Tongue (tissue), 1 donor: ENCODE measurements at regions not wholly inside any gene's neighbourhood (a gene's known extent, or its start where the extent isn't known, plus 50 kb on each side); places are given as distances from the start of the nearest gene placed in this dataset.

ENCODE experiments used
- DNase-seq: peaks from one replicate; pipeline ENCODE4 v3.0.0-alpha.2; 2015

DNA sequence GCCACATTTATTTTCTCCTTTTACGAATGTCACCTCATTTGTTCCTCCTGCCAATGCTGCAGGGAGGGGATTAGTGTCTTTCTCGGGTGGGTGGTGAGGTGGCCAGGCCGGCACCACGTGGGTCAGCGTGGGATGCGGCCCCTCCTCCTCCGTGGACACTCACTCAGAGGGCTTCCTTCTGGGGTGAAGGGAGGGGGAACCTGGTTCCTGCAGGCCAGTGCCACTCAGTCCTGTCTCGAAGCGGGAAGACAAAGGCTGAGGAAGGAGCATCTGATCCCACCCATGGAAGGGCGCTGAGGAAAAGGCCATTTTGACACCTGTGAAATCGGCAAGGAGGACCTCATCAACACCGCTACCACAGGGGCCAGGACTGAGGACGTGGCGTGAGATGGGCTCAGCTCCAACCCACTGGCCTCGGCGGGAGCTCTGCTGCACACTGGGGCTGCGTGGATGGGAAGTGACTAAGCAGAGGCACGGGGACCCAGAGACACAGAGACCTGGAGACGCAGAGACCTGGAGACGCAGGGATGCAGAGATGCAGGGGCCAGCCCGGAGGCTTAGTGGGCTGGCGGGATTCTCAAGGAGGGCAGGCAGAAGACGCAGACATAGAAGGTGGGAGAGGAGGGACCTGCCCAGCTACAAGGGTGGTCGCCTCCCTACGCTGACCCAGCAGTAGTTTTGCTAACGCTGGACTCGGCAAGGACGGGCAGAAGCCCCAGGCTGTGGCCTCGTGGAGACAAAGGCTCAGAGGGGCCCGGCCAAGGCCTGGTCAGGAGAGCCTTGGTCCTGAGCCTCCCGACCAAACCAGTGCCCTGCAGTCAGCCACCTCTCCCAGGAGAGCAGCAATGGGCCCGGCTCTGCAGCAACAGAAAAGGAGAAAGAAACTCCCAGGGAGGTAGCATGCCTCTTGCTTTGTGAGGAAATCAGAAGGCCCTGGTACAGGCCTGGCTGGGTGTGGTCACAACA lies 1071.2 kb downstream of the BRD1 start:
- DNase-seq = no peak

DNA sequence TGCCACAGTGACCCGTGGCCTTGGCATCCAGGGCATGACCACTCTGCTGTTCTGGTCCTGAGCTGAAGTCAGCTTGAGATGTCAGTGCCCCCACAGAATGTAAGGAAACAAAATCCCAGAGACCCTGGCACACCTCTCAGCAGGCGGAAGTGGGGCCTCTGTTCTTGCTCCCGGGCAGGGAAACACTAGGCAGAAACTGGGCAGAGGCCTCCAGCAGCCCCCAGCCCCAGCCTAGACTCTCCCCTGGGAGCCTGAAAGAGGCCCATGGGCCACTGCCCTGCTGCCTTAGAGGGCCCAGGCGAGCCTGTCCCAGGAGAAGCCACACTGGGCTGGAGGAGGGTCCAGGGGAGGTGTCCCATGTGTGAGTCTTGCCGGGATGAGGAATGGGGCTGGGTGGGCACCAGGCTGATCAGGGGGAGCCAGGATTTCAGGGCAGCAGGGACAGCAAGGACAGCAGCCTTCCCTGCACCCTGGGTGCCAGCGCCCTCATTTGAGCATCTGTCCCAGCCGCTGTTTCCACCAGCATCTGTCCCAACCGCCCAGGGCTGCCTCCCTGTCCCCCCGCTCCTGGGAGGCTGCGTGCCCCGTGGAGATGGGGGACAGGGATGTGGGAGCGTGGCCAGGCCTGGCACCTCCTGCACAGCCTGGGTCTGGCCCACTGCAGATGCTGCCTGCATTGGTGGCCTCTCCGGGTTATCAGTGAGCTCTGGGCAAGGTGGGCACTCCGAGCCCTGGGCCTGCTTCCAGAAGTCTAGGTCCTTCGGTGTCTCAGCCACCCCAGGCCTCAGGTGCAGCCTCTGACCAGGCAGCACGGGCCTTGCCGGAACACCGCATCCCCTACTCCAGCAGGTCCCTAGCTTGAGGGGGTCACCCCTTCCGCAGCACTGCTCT lies 1072.4 kb downstream of the BRD1 start:
- DNase-seq = no peak

DNA sequence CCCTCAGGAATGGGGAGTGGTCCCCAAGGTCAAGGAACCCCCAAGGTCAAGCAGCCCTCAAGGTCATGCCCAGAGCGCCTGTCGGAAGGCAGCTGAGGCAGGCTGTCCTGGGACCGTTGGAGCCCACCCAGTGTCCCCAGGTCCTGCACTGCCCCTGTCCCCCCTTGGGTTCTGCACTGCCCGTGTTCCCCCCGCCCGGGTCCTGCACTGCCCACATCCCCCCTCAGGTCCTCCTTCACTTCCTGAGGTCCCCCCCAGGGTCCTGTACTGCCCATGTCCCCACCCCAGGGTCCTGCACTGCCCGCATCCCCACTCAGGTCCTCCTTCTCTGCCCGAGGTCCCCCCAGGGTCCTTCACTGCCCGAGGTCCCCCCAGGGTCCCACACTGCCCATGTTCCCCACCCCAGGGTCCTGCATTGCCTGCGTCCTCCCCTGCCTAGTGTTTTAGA lies 1073.0 kb downstream of the BRD1 start:
- DNase-seq = no peak

DNA sequence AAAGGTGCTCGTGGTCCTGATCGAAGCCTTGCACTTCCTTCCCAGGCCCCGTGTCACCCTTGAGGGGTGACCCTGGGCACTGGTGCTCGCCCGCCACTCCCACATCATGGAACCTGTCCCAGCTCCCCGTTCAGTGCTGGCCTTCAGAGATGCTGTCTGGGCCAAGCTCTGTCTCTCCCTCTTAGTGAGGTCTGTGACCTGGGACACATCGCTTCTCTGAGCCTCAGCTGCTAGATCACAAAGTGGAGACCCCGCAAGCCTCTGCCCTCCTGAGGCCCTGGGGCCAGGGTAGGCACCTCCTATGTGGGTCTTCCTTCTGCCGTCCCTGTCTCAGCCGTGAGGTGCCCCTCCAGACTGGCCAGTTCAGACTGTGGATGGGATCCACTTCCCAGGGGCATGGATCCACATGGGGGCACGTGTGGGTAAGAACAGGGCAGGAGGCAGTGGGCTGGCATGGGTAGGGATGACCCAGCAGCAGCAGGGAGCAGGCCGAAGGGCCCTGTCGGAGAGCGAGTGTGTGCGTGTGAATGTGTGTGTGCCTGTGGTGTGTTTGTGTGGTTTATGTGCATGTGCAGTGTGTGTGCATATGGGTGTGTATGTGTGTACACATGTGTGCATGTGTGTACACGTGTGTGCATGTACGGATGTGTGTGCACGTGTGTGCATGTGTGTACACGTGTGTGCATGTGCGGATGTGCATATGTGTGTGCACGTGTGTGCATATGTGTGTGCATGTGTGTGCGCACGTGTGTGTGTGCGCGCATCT lies 1073.7 kb downstream of the BRD1 start:
- no peak for DNase-seq

DNA sequence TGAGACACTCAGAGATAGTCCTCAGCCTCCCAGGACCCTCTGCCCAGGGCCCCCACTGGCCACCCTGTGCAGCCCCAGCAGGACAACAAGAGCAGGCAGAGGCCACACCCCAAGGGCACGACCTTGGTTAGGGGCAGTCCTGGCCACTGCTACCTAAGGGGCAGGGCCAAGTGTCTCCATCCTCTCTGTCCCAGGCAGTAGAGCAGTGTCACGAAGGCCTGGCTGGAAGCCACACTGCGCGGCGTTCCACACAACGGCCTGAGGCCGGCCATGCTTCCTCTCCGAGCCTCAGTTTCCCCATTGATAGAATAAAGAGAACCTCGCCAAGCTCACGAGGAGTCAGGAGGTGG lies 1074.3 kb downstream of the BRD1 start:
- no peak for DNase-seq

DNA sequence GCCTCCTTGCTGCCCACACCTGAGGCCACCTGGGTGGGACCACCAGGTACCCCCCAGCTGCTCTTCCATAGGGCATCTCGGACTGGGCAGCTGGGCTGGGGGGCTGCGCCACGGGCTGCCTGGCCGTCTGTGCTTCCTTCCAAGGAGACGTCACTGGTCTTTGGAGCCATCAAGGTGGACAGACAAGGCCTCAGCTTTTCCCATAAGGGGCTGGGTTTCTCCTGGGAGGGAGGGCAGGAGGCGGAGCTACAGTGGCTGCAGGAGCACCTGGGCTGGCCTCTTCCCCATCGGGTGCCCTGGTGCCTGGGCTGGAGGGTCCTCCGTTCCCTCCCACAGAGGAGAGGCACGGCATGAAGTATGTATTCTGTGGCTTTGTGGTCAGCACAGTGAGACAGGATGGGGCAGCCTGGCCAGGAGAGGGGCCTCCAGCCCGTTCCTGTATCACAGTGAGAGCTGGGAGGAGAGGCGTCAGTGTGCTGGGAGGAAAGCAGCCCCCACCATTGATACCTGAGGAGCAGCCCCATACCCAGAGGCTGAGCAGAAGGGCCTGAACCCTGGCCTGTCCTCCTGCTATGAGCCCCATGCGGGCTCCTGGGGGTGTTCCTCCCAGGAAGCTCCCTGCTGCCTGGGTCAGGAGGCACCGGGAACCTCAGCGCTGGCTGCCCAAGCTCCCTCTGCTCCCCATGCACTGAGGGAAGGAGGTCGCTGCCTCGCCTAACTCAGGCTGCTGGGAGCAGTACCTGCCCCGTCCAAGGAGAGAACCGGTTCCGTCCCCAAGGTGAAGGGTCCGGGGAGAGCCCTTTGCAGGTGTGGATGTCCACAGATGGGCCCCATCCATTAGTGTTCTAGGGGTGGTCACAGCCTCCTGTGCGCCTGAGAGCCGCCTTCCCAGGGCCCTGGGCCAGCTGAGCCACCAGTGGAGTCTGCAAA lies 1075.0 kb downstream of the BRD1 start:
- no peak for DNase-seq

DNA sequence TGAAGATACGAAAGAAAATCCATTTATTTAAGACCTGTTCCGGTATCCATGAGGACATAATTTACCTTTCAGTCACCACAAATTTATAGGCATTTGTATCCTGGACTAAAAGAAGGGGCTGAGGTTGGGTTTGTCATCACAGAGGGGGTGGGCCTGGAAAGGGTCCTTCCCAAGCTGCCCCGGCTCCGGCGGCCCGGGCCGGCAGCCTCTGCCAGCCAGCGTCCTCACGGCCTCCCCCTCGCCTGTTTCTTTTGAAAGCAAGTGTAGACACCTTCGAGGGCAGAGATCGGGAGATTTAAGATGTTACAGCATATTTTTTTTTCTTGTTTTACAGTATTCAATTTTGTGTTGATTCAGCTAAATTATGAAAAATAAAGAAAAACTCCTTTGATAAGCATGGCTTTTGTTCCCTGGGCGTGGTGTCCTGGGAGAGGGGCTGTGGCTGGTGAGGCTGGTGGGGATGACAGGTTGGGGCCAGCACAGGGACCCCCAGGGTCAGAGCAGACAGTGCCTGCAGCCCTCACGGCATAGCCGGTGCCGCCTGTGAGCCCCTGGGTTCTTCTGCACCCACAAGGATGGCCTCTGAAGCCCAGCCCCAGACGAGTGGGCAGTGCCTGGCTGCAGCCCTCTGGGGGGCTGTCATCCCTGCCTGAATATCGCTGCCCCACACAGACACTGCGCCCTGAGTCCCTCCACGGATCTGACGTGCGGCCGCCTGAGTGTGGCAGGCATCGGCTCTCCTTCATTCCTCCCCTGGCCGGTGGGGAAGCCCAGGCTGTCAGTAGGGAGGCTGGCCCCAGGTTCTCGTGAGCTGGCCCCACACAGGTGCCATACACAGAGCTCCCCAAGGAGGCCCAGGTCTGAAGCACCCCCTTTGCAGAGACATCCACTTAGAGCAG lies 1075.9 kb downstream of the BRD1 start:
- no peak for DNase-seq

DNA sequence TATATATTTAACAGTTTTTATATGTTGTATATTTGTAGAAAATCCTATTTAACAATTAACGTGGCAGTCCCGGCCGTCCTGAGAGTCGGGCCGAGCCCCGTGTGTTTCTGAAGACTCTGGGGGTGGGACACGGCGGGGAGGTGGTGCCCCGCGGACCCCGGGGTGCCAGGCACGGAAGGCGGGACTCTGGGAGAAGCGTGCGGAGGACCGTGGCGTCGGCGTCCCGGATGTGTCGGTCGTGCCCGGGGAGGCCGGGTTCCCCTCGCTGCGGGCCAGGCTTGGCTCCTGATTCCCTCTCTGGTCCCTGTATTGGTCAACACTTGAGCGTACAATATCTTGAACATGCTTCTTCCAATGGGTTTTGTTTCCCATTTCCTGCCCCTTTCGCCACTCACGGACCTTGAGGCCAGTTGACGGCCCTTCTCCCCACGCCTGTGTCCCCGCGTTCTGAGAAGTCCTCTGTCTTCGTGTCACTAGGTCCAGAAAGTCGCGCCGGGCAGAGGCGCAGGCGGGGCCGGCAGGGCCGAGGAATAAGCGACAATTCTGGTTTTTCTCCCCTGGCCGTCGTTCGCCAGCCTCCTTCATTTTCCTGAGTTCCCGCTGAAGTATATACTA lies 1076.7 kb downstream of the BRD1 start:
- DNase-seq = no peak

DNA sequence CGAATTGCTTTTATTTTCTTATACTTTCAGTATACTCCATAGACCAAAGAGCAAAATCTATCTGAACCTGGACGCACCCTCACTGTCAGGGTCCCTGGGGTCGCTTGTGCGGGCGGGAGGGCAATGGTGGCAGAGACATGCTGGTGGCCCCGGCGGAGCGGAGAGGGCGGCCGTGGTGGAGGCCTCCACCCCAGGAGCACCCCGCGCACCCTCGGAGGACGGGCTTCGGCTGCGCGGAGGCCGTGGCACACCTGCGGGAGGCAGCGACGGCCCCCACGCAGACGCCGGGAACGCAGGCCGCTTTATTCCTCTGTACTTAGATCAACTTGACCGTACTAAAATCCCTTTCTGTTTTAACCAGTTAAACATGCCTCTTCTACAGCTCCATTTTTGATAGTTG lies 1077.4 kb downstream of the BRD1 start:
- no peak for DNase-seq

DNA sequence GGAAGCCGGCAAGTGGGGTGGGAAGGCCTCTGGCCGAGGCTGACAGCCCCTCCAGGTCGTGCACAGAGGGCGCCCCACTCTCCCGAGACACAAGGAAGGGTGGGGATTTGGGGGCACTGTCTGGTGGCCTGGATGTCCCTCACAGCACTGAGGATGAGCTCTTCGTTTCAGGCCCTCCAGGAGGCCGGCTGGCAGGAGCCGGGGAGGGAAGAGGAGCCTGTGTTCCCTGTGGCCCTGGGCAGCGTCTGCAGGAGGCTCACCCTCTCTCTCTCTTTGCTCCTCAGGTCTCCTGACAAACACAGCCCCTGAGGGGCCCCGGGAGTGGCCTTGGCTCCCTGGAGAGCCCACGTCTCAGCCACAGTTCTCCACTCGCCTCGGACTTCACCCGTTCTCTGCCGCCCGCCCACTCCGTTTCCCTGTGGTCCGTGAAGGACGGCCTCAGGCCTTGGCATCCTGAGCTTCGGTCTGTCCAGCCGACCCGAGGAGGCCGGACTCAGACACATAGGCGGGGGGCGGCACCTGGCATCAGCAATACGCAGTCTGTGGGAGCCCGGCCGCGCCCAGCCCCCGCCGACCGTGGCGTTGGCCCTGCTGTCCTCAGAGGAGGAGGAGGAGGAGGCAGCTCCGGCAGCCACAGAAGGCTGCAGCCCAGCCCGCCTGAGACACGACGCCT lies 1078.0 kb downstream of the BRD1 start:
- no peak for DNase-seq

DNA sequence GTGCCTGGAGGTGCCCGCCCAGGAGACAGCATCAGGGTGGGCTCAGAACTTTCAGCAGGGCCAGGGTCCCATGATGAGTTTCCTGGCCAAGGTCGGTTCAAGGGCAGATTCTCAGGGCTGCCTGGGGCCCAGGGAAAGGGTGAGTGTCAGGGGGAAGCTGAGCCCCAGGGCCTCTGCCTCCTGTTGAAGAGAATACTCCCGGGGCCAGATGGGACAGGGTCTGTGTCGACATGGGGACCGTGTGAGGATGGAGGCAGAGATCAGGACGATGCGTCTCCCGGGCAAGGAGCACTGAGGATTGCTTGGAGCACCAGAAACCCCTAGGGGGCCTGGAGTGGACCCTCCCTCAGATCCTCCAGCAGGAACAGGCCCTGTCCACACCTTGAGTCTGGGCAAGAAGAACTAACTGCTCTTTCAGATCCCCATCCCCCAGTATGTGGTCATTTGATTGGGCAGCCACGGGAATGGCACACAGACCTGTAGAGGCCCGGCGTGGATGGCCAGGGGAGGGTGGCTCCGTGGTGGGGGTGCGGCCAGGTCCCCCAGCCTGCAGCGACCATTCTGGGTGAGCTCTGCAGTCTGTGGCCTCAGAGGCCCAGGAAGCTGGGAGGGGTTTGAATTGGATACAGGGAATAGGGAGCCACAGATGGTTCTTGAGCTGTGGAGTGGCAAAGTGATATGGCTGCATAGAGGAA lies 1078.7 kb downstream of the BRD1 start:
- DNase-seq = no peak

DNA sequence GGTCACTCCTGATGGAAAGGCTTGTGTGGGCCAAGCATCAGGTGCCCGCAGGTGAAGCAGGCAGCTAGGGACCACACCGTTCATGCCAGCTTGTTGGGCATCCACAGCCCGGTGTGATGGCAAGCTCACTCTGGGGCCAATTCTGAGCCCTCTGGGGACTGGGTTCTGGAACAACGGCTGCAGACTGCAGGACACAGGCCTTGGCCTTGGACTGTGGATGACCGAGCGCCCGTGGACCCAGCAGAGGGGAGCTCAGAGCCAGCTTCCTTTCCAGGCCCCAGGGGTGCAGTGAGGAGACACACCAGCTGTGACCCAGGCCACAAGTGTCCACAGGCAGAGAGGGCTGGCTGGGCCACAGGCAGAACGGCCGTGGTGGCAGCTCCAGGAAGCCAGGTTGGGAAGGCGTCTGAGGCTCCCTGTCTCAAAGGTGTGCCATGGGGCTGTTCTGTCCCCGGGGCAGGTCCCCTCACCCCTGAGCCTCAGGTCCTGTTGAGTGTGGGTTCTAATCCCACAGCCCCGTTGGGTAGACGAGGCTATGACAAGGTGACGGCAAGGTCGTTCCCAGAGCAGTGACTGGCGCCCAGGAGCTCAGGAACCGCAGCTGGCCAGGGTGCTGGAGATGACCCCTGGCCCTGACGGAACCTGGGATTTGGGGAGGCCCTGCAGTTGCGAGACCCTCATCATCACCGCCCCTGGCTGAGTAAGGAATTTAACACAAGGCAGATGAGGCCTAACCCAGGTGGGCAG lies 1079.4 kb downstream of the BRD1 start:
- DNase-seq = no peak

DNA sequence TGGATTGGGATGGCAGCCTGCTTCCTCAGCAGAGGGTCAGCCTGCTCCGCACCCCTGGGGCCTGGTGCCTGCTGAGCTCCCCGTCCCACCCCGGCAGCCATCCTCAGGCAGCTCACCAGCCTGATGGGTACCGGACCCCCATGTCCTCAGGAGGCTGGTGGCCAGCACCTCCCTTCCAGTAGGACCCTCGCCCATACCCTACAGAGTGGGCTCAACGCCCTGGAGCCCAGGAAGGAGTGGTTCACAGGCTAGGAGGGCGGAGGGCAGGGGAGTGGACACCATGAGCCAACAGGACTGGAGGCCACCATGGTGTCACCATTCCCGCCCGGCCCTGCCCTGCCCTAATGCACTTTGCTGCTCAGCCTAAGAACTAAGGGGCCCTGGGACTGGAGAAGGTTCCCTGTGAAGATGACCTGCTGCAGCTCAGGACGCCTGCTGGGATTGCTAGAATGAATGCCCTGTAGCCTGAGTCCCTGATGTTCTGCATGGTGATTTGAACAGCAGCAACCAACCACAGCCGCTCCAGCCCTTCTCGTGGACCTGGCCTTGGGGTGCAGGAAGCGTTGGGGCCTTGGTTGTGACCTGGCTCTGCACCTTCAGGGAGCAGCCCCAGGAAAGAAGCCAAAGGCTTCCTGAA lies 1080.8 kb downstream of the BRD1 start:
- no peak for DNase-seq

DNA sequence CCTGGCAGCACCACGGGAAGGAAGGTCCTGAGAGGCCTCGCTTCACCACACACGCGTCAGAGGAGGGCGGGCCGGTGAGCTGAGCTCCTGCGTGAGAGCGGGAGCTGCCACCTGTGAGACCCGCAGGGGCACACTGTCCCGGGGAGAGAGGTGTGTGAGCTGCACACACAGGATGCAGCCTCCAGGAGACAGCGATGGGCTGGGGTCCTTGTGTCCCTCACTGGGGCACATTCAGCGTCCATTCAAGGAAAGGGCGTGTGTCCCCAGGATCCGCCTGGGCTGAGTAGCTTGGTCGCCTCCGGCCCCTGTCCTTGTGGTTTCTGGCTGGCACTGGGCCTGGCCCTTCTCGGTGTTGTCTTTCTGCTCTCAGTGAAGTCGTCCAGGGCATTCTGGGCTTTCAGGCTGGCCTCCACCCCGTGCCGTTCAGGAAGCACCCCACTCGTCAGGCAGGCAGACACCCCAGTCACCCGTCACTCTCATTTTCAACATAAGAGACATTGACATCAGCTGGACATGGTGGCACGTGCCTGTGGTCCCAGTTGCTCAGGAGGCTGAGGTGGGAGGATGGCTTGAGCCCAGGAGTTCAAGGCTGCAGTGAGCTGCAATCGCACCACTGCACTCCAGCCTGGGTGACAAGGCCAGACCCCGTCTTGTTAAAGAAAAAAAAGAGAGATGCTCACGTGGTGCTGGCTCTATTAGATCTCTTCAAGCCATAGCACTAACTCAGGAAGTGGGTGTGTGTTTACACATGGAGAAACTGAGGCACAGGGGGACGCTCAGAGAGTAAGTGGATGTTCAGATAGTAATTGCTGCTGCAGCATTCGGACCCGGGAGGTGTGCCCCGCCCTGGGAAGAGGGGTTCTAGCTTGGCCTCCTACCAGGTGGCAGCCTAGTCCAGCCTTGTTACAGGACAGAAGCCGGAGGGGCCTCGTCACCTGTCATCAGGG lies 1081.6 kb downstream of the BRD1 start:
- no peak for DNase-seq

DNA sequence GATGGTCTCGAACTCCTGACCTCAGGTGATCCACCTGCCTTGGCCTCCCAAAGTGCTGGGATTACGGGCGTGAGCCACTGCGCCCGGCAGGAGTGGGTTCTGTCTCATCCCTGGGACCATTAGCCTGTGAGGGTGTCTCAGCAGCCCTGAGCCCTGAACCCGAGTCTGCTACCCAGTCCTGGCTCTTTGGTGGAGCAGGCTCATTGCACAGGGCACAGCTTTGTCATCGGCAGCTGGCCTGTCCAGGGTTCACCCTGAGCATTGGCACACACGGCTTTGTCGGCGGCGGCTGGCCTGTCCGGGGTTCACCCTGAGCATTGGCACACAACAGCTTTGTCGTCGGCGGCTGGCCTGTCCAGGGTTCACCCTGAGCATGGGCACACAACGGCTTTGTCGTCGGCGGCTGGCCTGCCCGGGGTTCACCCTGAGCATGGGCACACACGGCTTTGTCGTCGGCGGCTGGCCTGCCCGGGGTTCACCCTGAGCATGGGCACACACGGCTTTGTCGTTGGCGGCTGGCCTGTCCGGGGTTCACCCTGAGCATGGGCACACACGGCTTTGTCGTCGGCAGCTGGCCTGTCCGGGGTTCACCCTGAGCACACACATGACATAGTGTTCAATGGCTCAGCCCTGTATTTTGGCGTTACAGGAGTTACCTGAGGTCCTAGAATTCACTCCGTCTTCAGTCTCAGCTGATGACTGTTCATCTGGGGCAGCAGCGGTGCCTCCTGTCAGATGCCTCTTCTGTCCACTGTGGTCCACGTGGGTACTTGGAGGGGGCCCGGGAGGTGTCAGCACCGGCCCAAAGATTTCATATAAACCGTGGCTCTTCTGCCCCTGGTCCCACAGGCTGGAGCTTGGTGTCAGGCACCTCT lies 1082.5 kb downstream of the BRD1 start:
- no peak for DNase-seq
